ENCODE measurements at regions not wholly inside any gene's neighbourhood (a gene's known extent, or its start where the extent isn't known, plus 50 kb on each side); places are given as distances from the start of the nearest gene placed in this dataset.
"Not testable (repeated sequence)": the region's sequence is repeated elsewhere in the genome, so short reads cannot be mapped to it uniquely, and the experiment has no call there.

- TF ChIP-seq CTCF (IDR thresholded peaks at IDR 0.05; ENCODE audit: insufficient read depth, low read length), result no peak
- DNase-seq (ENCODE audit: low read depth), result no peak
- no peak overlapping the region for H3K4me3 ChIP-seq (ENCODE audit: low read depth, low read length)
Observed at GRCh38 chr17:68674029-68674925, 73.1 kb upstream of the FAM20A start.

- TF ChIP-seq CTCF (IDR thresholded peaks at IDR 0.05; ENCODE audit: insufficient read depth, low read length), result no peak
- DNase-seq (ENCODE audit: low read depth), result no peak
- H3K4me3 ChIP-seq (ENCODE audit: low read depth, low read length), result no peak overlapping the region
Observed at GRCh38 chr17:68670967-68671693, 70.0 kb upstream of the FAM20A start.

- not testable (repeated sequence) for DNase-seq (ENCODE audit: low read depth); H3K4me3 ChIP-seq (ENCODE audit: low read depth, low read length)
Observed at GRCh38 chr17:68666438-68666837, 65.3 kb upstream of the FAM20A start.

- no peak for DNase-seq (ENCODE audit: low read depth)
- H3K4me3 ChIP-seq (ENCODE audit: low read depth, low read length), result no peak overlapping the region
- TF ChIP-seq CTCF (IDR thresholded peaks at IDR 0.05; ENCODE audit: insufficient read depth, low read length), result no peak
Observed at GRCh38 chr17:68665373-68665772, 64.2 kb upstream of the FAM20A start.

GRCh38 chr17:68662479-68662878 lies 61.3 kb upstream of the FAM20A start:
- no peak for DNase-seq (ENCODE audit: low read depth)
- no peak overlapping the region for H3K4me3 ChIP-seq (ENCODE audit: low read depth, low read length)
- TF ChIP-seq CTCF (IDR thresholded peaks at IDR 0.05; ENCODE audit: insufficient read depth, low read length), result no peak

- DNase-seq (ENCODE audit: low read depth), result no peak
- no peak for TF ChIP-seq CTCF (IDR thresholded peaks at IDR 0.05; ENCODE audit: insufficient read depth, low read length)
- H3K4me3 ChIP-seq (ENCODE audit: low read depth, low read length), result no peak overlapping the region
Observed at GRCh38 chr17:68662037-68662432, 60.9 kb upstream of the FAM20A start.

GRCh38 chr17:68661265-68662036 lies 60.3 kb upstream of the FAM20A start:
- TF ChIP-seq CTCF (IDR thresholded peaks at IDR 0.05; ENCODE audit: insufficient read depth, low read length), result no peak
- no peak for DNase-seq (ENCODE audit: low read depth)
- H3K4me3 ChIP-seq (ENCODE audit: low read depth, low read length), result no peak overlapping the region

Data from fibroblast of the aortic adventitia (primary cell).